HCT116 (cell line): ENCODE measurements at regions not wholly inside any gene's neighbourhood (a gene's known extent, or its start where the extent isn't known, plus 50 kb on each side); places are given as distances from the start of the nearest gene placed in this dataset.

Experiments
- ATAC-seq: fragments of 200-7000 bp; cut with Tn5 transposase; 2 replicates; pipeline ENCODE4 v1.9.1; 2020; ENCODE audit warnings: mild to moderate bottlenecking, moderate library complexity
- BruUV-seq: library from RNA; stranded (reverse); fragments of 400-500 nt; replicated peaks from 2 replicates; lab custom pipeline; 2021; lab: Mats Ljungman, UMichigan
- CTCF ChIA-PET: fragments of 300-600 bp; sonication (Branson Sonifier 250); formaldehyde crosslinking; loops from one replicate; lab custom pipeline; 2021; ENCODE audit warnings: antibody characterized with exemption; lab: Charles Lee
- POLR2A ChIA-PET: fragments of 300-600, 350-600 bp; sonication (Branson Sonifier 250); formaldehyde crosslinking; loops from one replicate; lab custom pipeline; 2021; ENCODE audit warnings: antibody characterized with exemption; lab: Charles Lee
- RAD21 ChIA-PET, 2 experiments: fragments of 300-600 bp; sonication (Branson Sonifier 250); formaldehyde crosslinking; loops; one replicate each; lab custom pipeline; 2023; ENCODE audit warnings: low total read pairs in 2 of 2; ENCODE audit not compliant: uncharacterized antibody in 2 of 2, unreplicated experiment in 2 of 2, low non-redundant PET in 1 of 2; lab: Charles Lee
- DNase-seq: peaks from one replicate; pipeline ENCODE4 v3.0.0-alpha.2; 2010; ENCODE audit warnings: low read depth, low spot score
- H2AFZ ChIP-seq: fragments of 200-600 bp; shearing (Covaris generic), sonication (generic); 2 replicates; pipeline ENCODE4 v1.6.1; 2017; ENCODE audit warnings: low read depth, mixed run types, mixed read lengths, antibody characterized with exemption, low read length; ENCODE audit not compliant: poor library complexity, severe bottlenecking
- H3K27ac ChIP-seq: 2 replicates; pipeline ENCODE4 v1.5.1; 2012; ENCODE audit warnings: low read depth, low read length
- H3K27me3 ChIP-seq: fragments of 200-600 bp; sonication (generic); 2 replicates; pipeline ENCODE4 v1.6.1; 2016; ENCODE audit warnings: mixed run types, low read length, mixed read lengths; ENCODE audit not compliant: insufficient read depth
- H3K36me3 ChIP-seq, 2 experiments: fragments of 200-500 bp in 1 of 2; fragments of 200-600 bp in 1 of 2; sonication (Bioruptor generic) in 1 of 2; sonication (generic) in 1 of 2; 2 replicates each; pipeline versions ENCODE4 v1.5.1 to v1.6.1; 2014 to 2016; ENCODE audit warnings: low read length in 2 of 2, inconsistent platforms in 1 of 2, mixed read lengths in 1 of 2, mixed run types in 1 of 2; ENCODE audit not compliant: insufficient read depth in 2 of 2, control insufficient read depth in 1 of 2
- H3K4me1 ChIP-seq, 2 experiments: fragments of 200-600 bp in 1 of 2; sonication (generic) in 1 of 2; 2 replicates each; pipeline versions ENCODE4 v1.5.1 to v1.6.1; 2012 to 2017; ENCODE audit warnings: low read length in 2 of 2, inconsistent platforms in 1 of 2, mild to moderate bottlenecking in 1 of 2, mixed read lengths in 1 of 2, mixed run types in 1 of 2, moderate library complexity in 1 of 2; ENCODE audit not compliant: insufficient read depth in 2 of 2, control insufficient read depth in 1 of 2
- H3K4me2 ChIP-seq: fragments of 200-600 bp; sonication (generic); 2 replicates; pipeline ENCODE4 v1.6.1; 2017; ENCODE audit warnings: mixed run types, low read length, mixed read lengths
- H3K4me3 ChIP-seq, 2 experiments: fragments of 200-600 bp in 1 of 2; sonication (generic) in 1 of 2; replicated peaks in 1 of 2; 2 replicates each; pipeline ENCODE4 v1.5.1; 2011 to 2016; ENCODE audit warnings: low read length in 2 of 2, control low read depth in 1 of 2, low read depth in 1 of 2, mild to moderate bottlenecking in 1 of 2, mixed read lengths in 1 of 2, mixed run types in 1 of 2
- H3K79me2 ChIP-seq: fragments of 200-600 bp; sonication (generic); 2 replicates; pipeline ENCODE4 v1.6.1; 2017; ENCODE audit warnings: mild to moderate bottlenecking, mixed run types, low read length, moderate library complexity, mixed read lengths; ENCODE audit not compliant: insufficient read depth
- H3K9ac ChIP-seq: fragments of 200-600 bp; sonication (generic); 2 replicates; pipeline ENCODE4 v1.6.1; 2016; ENCODE audit warnings: low read length, mixed read lengths
- H3K9me2 ChIP-seq: fragments of 200-600 bp; sonication (generic), shearing (Covaris generic); 2 replicates; pipeline ENCODE4 v1.6.1; 2017; ENCODE audit warnings: mixed run types, mild to moderate bottlenecking, moderate library complexity; ENCODE audit not compliant: insufficient read depth
- H3K9me3 ChIP-seq, 2 experiments: fragments of 200-500 bp in 1 of 2; fragments of 200-600 bp in 1 of 2; sonication (Bioruptor generic) in 1 of 2; sonication (generic) in 1 of 2; 2 replicates each; pipeline ENCODE4 v1.6.1; 2014 to 2017; ENCODE audit warnings: low read length in 2 of 2, mixed read lengths in 2 of 2, inconsistent platforms in 1 of 2, low read depth in 1 of 2, mild to moderate bottlenecking in 1 of 2, mixed run types in 1 of 2, moderate library complexity in 1 of 2; ENCODE audit not compliant: control insufficient read depth in 1 of 2, insufficient read depth in 1 of 2
- H4K20me1 ChIP-seq: fragments of 200-600 bp; sonication (generic), shearing (Covaris generic); 2 replicates; pipeline ENCODE4 v1.6.1; 2017; ENCODE audit warnings: mixed run types, mild to moderate bottlenecking, moderate library complexity; ENCODE audit not compliant: insufficient read depth
- CBX3 ChIP-seq: IDR thresholded peaks from 2 replicates; pipeline ENCODE4 v1.6.1; 2012; ENCODE audit warnings: low read depth
- ELF1 ChIP-seq: IDR thresholded peaks from 2 replicates; pipeline ENCODE4 v1.6.1; 2012; ENCODE audit warnings: low read depth, borderline replicate concordance
- FOSL1 ChIP-seq: IDR thresholded peaks from 2 replicates; pipeline ENCODE4 v1.6.1; 2012; ENCODE audit warnings: low read depth
- MAX ChIP-seq: IDR thresholded peaks from 2 replicates; pipeline ENCODE4 v1.6.1; 2012
- TCF7L2 ChIP-seq: IDR thresholded peaks from 2 replicates; pipeline ENCODE4 v1.7.0; 2011; ENCODE audit warnings: borderline replicate concordance, inconsistent platforms; ENCODE audit not compliant: insufficient read depth, insufficient read length; ENCODE audit errors: extremely low read depth
- ZBTB33 ChIP-seq: IDR thresholded peaks from 2 replicates; pipeline ENCODE4 v1.6.1; 2011; ENCODE audit warnings: mild to moderate bottlenecking, low read length, moderate library complexity; ENCODE audit not compliant: insufficient replicate concordance; ENCODE audit errors: extremely low read depth
- intact Hi-C: fragments of 100-400 bp; cut with micrococcal nuclease; formaldehyde crosslinking; loops from 2 replicates; pipeline ENCODE4 v1.10.0; 2022

DNA sequence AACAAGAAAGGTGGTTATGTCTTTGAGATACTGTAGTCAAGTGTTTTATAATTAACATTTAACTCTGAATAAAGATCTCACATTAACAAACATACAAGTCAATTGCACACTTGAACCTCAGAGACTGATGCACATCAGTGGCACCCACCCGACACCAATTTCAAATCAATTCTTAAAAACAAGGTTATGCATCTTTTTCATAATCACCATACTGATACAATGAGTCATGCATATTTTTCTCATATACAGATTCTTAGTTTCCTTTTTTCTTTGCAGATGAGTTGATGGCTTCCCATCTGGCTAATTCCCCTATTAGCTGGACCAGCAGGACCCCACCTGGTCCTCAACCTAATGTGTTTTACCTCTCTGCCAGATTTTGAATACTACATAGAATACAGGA is 136.2 kb upstream of the RPL34 start (continued):
- TF ChIP-seq ZBTB33 (no peak), ELF1 (no peak)

DNA sequence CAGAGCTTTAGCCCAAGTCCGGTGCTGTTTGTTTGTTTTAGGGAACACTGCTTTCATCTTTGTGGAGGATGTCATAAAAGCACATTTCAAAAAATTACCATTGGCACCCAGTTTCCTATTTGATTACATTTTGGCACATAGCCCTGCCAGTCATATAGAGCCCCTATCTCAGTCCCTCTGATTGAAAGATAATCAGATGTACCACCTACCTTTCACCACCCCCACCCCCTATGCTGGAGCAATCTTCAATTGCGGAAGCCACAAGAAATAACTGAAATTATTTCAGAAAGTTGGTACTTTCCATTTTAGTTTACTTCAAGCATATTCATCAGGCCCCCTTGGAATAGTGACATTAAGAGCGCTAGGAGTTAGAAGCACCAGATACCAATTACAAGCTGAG is 136.7 kb upstream of the RPL34 start:
- H3K4me2 ChIP-seq: no peak overlapping the region
- no peaks in the 10 kb centered on the region for H4K20me1 ChIP-seq
- no peak for ATAC-seq
- 0 out of 4 replicates have a peak, but pooled peaks cover 0 to 3% of the 10 kb centered on the region in 2 experiments for H3K4me1 ChIP-seq
- ChIA-PET RAD21 (no interaction called here), CTCF (no interaction called here), POLR2A (no interaction called here)
- no peak overlapping the region for H3K9ac ChIP-seq
- no peak for TF ChIP-seq FOSL1
- no peak for TF ChIP-seq CBX3
- no peak for TF ChIP-seq TCF7L2
- intact Hi-C loops: no loop called here
- H3K9me3 ChIP-seq: no peaks in the 10 kb centered on the region
- H3K4me3 ChIP-seq: no peak overlapping the region
- H3K79me2 ChIP-seq: no peaks in the 10 kb centered on the region
- H3K27me3 ChIP-seq: no peaks in the 10 kb centered on the region
- H2AFZ ChIP-seq: no peak overlapping the region
- no TSS peak for BruUV-seq
- no peaks in the 10 kb centered on the region for H3K9me2 ChIP-seq
- H3K27ac ChIP-seq: no peak overlapping the region
- no peak for DNase-seq
- no peaks in the 10 kb centered on the region for H3K36me3 ChIP-seq

GRCh38 chr4:108483079-108483478 is 137.3 kb upstream of the RPL34 start:
- DNase-seq: no peak
- Histone ChIP-seq H3K9me2 (no peaks in the 10 kb centered on the region), H3K9me3 (no peaks in the 10 kb centered on the region), H3K4me1 (0 out of 4 replicates have a peak, but pooled peaks cover 0 to 3% of the 10 kb centered on the region in 2 experiments), H3K36me3 (no peaks in the 10 kb centered on the region), H3K79me2 (no peaks in the 10 kb centered on the region), H2AFZ (no peak overlapping the region), H3K4me3 (no peak overlapping the region), H3K27me3 (no peaks in the 10 kb centered on the region), H3K9ac (no peak overlapping the region), H3K27ac (no peak overlapping the region), H4K20me1 (no peaks in the 10 kb centered on the region), H3K4me2 (no peak overlapping the region)
- intact Hi-C loops: no loop called here
- no peak for ATAC-seq
- TF ChIP-seq MAX: no peak
- no peak for TF ChIP-seq ZBTB33
- POLR2A ChIA-PET: no interaction called here
- CTCF ChIA-PET: no interaction called here
- RAD21 ChIA-PET: no interaction called here
- no TSS peak for BruUV-seq
